GM12892 (cell line): ENCODE measurements at regions not wholly inside any gene's neighbourhood (a gene's known extent, or its start where the extent isn't known, plus 50 kb on each side); places are given as distances from the start of the nearest gene placed in this dataset.

Experiments
- DNase-seq: peaks from one replicate; pipeline ENCODE4 v3.0.0; 2011; ENCODE audit not compliant: insufficient read length
- FAIRE-seq: peaks from 2 replicates; lab custom pipeline; 2011; peaks lifted over from hg19 to GRCh38; lab: Jason Lieb, UNC
- POLR2A ChIP-seq: IDR thresholded peaks from 2 replicates; pipeline ENCODE4 v1.6.1; 2011; ENCODE audit warnings: low read depth, low read length, control low read depth
- POLR2AphosphoS5 ChIP-seq: IDR thresholded peaks from 2 replicates; pipeline ENCODE4 v1.6.1; 2011; ENCODE audit warnings: low read depth, low read length, control low read depth
- TAF1 ChIP-seq: IDR thresholded peaks from 2 replicates; pipeline ENCODE4 v1.6.1; 2011; ENCODE audit warnings: low read depth, mild to moderate bottlenecking, control low read depth, low read length, borderline replicate concordance

DNA sequence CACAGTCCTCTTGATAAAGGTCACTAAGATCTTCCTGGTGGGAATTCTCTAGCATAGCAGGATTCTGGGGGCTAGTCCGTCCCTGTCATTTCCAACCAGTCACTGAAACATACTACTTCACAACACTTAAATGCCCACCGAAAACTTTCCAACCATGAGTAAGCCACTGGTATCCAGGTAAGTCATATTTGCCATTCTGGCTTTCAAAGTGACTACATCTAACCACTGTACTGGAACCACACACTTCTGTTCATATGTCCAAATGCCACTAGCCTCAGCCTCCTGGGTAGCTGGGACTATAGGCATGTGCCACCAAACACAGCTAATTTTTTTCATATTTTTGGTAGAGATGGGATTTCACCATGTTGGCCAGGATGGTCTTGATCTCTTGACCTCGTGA, 64.3 kb upstream of the VANGL1 start:
- FAIRE-seq (no peak), DNase-seq (no peak)
- TF ChIP-seq POLR2A (no peak), POLR2AphosphoS5 (no peak), TAF1 (no peak)

DNA sequence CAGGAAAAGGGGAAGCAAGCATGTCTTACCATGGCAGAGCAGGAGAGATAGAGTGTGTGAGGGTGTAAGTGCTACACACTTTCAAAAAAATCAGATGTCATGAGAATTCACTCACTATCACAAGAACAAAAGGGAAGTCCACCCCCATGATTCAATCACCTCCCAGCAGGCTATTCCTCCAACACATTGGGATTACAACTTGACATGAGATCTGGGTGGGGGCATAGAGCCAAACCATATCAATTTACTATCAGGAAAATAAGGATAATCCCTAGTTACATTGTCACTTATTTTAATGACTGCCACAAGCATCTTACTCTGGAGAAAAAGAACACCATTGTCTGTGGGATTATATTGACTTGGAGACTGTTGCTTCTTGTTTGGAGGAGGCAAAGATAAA, 66.1 kb upstream of the VANGL1 start:
- DNase-seq (no peak), FAIRE-seq (no peak)
- TF ChIP-seq TAF1 = no peak
- TF ChIP-seq POLR2AphosphoS5 = no peak
- TF ChIP-seq POLR2A = no peak

DNA sequence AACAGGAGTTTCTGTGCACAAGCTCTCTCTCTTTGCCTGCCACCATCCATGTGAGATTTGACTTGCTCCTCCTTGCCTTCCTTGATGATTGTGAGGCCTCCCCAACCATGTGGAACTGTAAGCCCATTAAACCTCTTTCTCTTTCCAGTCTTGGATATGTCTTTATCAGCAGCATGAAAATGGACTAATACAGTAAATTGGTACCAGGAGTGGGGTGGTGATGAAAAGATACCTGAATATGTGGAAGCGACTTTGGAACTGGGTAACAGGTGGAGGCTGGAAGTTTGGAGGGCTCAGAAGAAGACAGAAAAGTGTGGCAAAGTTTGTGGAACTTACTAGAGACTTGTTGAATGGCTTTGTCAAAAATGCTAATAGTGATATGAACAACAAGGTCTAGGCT, 69.1 kb upstream of the VANGL1 start:
- DNase-seq (no peak), FAIRE-seq (no peak)
- TF ChIP-seq TAF1 = no peak
- no peak for TF ChIP-seq POLR2AphosphoS5
- no peak for TF ChIP-seq POLR2A

DNA sequence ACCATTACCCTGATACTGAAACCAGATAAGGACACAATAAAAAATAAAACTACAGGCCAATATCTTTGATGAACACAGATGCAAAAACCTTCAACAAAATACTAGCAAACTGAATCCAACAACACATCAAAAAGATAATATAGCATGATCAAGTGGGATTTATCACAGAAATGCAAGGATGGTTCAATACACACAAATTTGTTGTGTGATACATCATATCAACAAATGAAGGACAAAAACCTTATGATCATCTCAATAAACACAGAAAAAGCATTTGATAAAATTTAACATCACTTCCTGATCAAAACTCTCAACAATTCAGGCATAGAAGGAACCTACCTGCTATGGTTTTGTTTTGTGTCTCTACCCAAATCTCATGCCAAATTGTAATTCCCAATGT, 74.3 kb upstream of the VANGL1 start:
- TF ChIP-seq POLR2A = no peak
- TF ChIP-seq TAF1 = no peak
- DNase-seq = no peak
- FAIRE-seq = no peak

DNA sequence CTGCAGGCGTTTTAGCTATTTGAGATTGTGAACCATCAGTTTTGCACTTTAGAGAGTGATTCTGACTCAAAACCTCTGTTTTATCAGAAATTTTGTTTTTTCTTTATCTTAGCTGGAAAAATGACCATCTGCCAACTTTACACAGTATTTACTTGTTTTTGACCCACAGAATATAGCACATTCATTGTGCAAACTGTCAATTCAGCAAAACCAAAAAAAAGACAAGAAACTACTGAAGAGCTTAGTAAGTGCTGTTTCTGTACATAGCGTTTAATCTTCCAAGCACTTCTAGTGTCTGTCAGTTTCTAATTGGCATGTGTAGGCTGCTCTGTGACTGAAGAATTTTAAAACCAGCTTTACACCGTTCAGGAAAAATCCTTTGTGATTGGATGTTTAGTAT, 76.0 kb upstream of the VANGL1 start:
- FAIRE-seq = no peak
- TF ChIP-seq TAF1 = no peak
- TF ChIP-seq POLR2A = no peak
- no peak for TF ChIP-seq POLR2AphosphoS5
- no peak for DNase-seq

DNA sequence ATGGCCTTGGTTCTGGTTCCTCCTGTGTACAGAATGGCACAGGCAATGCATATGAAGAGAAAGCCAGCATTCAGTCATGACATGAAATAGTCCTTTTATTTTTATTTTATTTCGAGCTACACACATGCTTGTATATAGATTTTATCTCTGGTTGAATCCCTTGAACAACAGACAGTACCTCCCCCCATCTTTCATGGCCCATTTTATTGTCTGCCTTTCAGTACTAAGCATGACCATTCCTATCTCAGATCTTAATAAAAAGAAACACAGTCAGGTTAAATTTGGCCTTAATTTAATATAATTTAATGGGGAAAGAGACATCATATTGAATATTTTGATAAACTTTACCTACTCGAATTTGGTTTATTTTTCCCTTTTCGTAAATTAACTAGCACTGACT, 76.4 kb upstream of the VANGL1 start:
- no peak for DNase-seq
- TF ChIP-seq TAF1 (no peak), POLR2AphosphoS5 (no peak), POLR2A (no peak)
- no peak for FAIRE-seq

DNA sequence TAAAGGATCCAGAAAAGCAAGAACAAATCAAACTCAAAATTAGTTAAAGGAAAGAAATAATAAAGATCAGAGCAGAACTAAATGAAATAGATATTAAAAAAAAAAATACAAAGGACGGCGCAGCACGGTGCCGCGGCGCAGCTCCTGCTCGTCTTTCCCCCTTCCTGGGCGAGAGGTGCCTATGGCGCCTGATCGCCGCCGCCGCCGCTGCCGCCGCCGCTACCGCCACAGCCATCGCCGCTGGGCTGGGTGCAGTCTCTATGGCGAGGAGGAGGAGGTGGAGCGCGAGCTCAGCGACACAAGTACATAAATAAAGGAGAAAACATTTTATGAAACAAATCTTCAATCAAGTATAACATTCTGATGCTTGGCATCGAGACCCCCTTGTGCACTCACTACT, 77.6 kb upstream of the VANGL1 start:
- FAIRE-seq = no peak
- TF ChIP-seq POLR2AphosphoS5 = no peak
- no peak for TF ChIP-seq POLR2A
- TF ChIP-seq TAF1 = no peak
- no peak for DNase-seq

DNA sequence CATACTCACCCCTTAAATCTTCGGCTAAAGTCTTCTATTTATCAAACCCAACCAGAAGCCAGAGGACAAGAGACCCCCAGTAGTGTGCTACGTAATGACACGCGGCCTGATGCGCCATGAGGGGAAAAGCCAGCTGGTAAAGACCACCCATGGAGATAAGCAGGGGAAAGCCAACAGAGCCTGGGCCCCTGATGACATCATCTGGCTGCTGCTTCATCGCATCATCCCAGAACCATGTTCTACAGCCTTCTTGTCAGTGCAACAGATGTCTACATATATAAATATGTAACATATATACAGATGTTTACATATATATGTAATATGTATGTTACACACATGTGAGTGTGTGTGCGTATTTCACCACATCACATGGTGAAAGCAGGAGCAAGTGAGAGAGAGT, 81.7 kb upstream of the VANGL1 start:
- TF ChIP-seq POLR2A (no peak), POLR2AphosphoS5 (no peak), TAF1 (no peak)
- no peak for FAIRE-seq

DNA sequence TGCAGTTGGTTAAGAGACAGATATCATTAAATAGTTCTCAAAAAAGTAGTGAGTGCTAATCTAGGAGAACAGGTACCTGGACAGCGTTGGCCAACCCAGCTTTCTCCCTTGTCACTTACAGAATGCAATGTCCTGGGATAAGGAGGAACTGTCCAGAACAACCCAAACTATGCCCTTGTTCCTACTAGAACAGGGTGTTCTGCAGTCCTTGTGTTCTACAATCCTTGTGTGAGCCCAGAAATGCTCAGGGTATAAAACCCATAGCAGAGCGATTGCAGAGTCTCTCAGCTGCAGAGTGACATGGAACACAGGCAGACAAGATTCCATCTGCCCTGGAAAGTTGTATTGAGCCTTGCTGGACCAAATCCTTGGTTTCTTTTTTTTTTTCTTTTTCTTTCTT, 83.5 kb upstream of the VANGL1 start:
- FAIRE-seq (no peak), DNase-seq (no peak)
- TF ChIP-seq TAF1 (no peak), POLR2A (no peak), POLR2AphosphoS5 (no peak)

More for the DNA sequence above, 81.7 kb upstream of the VANGL1 start:
- DNase-seq = no peak

DNA sequence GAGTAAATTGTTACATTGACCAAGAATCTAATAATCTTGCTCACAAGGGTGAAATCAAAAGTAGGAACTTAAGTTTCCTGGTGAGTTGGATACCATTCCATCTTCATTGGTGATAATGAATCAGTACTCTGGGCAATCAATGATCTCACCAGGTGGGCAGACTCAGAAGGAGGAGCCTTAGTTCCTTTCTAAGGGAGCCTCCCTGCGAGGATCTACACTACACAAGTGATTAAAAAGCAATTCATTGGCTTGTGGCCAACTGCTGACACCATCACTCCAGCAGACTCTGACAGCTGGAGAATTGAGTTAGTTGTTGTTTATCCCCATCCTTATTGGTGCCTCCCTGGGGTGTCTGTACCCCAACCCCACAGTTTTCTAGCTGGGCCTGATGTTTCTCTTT, 84.1 kb upstream of the VANGL1 start:
- FAIRE-seq = no peak
- DNase-seq = no peak
- no peak for TF ChIP-seq POLR2A
- TF ChIP-seq POLR2AphosphoS5 = no peak
- TF ChIP-seq TAF1 = no peak

DNA sequence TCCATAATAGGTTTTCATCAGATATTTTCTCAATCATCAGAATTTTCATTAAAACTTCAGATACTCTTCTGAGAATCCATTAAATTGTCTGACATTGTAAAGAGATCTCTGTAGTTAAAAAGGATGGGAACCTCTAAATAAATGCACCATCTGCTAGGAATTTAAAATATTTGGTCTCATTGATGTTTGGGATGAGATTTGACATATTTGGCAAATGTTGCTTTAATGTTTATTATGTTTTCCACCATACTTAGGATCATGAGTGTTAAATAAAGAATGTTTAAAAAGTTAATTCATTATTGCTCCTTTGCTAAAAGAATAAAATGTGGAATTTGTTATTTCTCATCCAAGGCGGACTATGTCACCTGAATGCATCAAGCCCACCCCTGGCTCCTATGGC, 85.5 kb upstream of the VANGL1 start:
- DNase-seq (no peak), FAIRE-seq (no peak)
- TF ChIP-seq TAF1 = no peak
- TF ChIP-seq POLR2A = no peak
- no peak for TF ChIP-seq POLR2AphosphoS5

DNA sequence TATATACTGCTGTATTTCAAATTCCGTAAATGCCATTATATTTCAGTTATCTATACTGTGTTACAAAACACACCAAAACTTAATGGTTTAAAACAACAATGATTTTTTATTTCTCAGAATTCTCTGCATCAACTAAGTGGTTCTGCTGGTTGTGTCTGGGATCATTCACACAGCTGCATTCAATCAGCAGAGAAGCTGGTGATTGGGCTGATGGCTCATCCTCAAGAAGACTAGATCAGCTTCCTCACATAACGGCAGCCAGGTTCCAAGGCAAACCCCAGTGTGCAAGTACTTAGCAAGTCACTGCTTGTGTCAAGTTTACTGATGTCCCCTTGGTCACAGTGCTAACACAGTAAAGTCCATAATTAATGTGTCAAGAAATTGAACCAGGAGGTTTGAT, 86.3 kb upstream of the VANGL1 start:
- TF ChIP-seq TAF1 = no peak
- TF ChIP-seq POLR2AphosphoS5 = no peak
- TF ChIP-seq POLR2A = no peak
- FAIRE-seq (no peak), DNase-seq (no peak)

DNA sequence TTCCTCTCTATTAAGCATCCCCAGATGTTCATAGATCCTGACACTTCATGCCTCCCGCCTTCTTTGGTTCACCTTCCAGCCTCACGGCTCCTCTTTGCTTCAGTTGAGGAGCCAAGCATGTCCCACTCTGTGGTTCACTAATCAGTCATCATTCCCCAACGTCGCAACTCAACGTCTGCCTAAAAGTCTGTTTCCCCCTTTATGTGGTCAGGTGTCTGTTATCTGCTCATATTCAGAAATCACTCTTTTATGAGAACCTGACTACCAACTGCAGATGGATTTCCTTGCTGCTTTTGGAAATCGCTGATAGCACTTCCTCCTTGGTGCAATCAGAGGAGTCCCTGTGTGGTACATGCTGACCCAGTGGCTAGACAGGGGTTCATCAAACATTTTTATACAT, 94.1 kb upstream of the VANGL1 start:
- no peak for FAIRE-seq
- TF ChIP-seq TAF1 (no peak), POLR2AphosphoS5 (no peak), POLR2A (no peak)

More for the DNA sequence above, 94.1 kb upstream of the VANGL1 start:
- DNase-seq = no peak
